Activated naive CD8-positive, alpha-beta T cell treated with anti-CD3 and anti-CD28 coated beads, Interleukin-2, amount 10 ng/mL, durations not matched to agents 7 days and 5 days (primary cell): ENCODE measurements at regions not wholly inside any gene's neighbourhood (a gene's known extent, or its start where the extent isn't known, plus 50 kb on each side); places are given as distances from the start of the nearest gene placed in this dataset.

ENCODE experiments used
- ATAC-seq: fragments of 150-1000 bp; cut with Tn5 transposase; one replicate; pipeline ENCODE4 v1.10.0; 2021; ENCODE audit warnings: low read depth, moderate library complexity
- POLR2A ChIA-PET: fragments of 350-600 bp; sonication (Branson Sonifier 250); formaldehyde crosslinking; loops from one replicate; lab custom pipeline; 2021; ENCODE audit warnings: antibody characterized with exemption; lab: Charles Lee
- DNase-seq: peaks from one replicate; pipeline ENCODE4 v3.0.0; 2021
- H3K27ac Mint-ChIP-seq: one replicate; pipeline ENCODE4 v1.8.0; 2022; ENCODE audit warnings: mild to moderate bottlenecking, mixed read lengths
- H3K27me3 Mint-ChIP-seq: one replicate; pipeline ENCODE4 v1.8.0; 2022; ENCODE audit warnings: mild to moderate bottlenecking, moderate library complexity, mixed read lengths
- H3K36me3 Mint-ChIP-seq: one replicate; pipeline ENCODE4 v1.8.0; 2021; ENCODE audit warnings: mild to moderate bottlenecking, mixed read lengths
- H3K4me1 Mint-ChIP-seq: one replicate; pipeline ENCODE4 v1.8.0; 2021; ENCODE audit warnings: mixed read lengths
- H3K4me3 Mint-ChIP-seq: one replicate; pipeline ENCODE4 v1.8.0; 2022; ENCODE audit warnings: mild to moderate bottlenecking, moderate library complexity, mixed read lengths
- H3K9me3 Mint-ChIP-seq: one replicate; pipeline ENCODE4 v1.8.0; 2021; ENCODE audit warnings: mixed read lengths

- Mint-ChIP-seq H3K27me3 (peaks cover 13% of the 10 kb centered on the region), H3K27ac (no peak overlapping the region), H3K4me3 (no peak overlapping the region), H3K4me1 (peaks cover 2% of the 10 kb centered on the region), H3K9me3 (no peaks in the 10 kb centered on the region), H3K36me3 (peaks cover 2% of the 10 kb centered on the region)
- no peak for DNase-seq
- ATAC-seq: no peak
- POLR2A ChIA-PET: no interaction called here
Observed at GRCh38 chr1:8205771-8206170, 112.1 kb upstream of the SLC45A1 start.

- H3K4me3 Mint-ChIP-seq: no peak overlapping the region
- H3K36me3 Mint-ChIP-seq: no peaks in the 10 kb centered on the region
- DNase-seq (no peak), ATAC-seq (no peak)
- peaks cover 11% of the 10 kb centered on the region for H3K27me3 Mint-ChIP-seq
- no peak overlapping the region for H3K27ac Mint-ChIP-seq
- POLR2A ChIA-PET: interaction anchor here (0.6 to 0.9 kb wide), 3 partner anchors 10 to 55 kb away, joined by 3 to 4 read pairs (median 4); no protein-coding TSS in a partner anchor
- H3K9me3 Mint-ChIP-seq: no peaks in the 10 kb centered on the region
- no peaks in the 10 kb centered on the region for H3K4me1 Mint-ChIP-seq
Observed at GRCh38 chr1:8204826-8205225, 113.1 kb upstream of the SLC45A1 start.

GRCh38 chr1:8203551-8203950 lies 114.4 kb upstream of the SLC45A1 start:
- ATAC-seq: no peak
- Mint-ChIP-seq H3K27ac (no peak overlapping the region), H3K4me1 (peaks cover 1% of the 10 kb centered on the region), H3K9me3 (no peaks in the 10 kb centered on the region), H3K27me3 (peaks cover 9% of the 10 kb centered on the region), H3K4me3 (no peak overlapping the region), H3K36me3 (no peaks in the 10 kb centered on the region)
- no peak for DNase-seq
- POLR2A ChIA-PET: no interaction called here

- Mint-ChIP-seq H3K27me3 (peaks cover 9% of the 10 kb centered on the region), H3K27ac (no peak overlapping the region), H3K4me3 (no peak overlapping the region), H3K4me1 (peaks cover 2% of the 10 kb centered on the region), H3K36me3 (no peaks in the 10 kb centered on the region), H3K9me3 (no peaks in the 10 kb centered on the region)
- DNase-seq: no peak
- POLR2A ChIA-PET: no interaction called here
- no peak for ATAC-seq
Observed at GRCh38 chr1:8203056-8203455, 114.9 kb upstream of the SLC45A1 start.

- Mint-ChIP-seq H3K4me1 (peaks cover 2% of the 10 kb centered on the region), H3K27me3 (peaks cover 9% of the 10 kb centered on the region), H3K4me3 (no peak overlapping the region), H3K36me3 (no peaks in the 10 kb centered on the region), H3K27ac (no peak overlapping the region), H3K9me3 (no peaks in the 10 kb centered on the region)
- POLR2A ChIA-PET: no interaction called here
- ATAC-seq (no peak), DNase-seq (no peak)
Observed at GRCh38 chr1:8202182-8202905, 115.6 kb upstream of the SLC45A1 start.

GRCh38 chr1:8201331-8201861 lies 116.5 kb upstream of the SLC45A1 start:
- Mint-ChIP-seq H3K36me3 (no peaks in the 10 kb centered on the region), H3K27me3 (peaks cover 16% of the 10 kb centered on the region), H3K27ac (no peak overlapping the region), H3K4me3 (no peak overlapping the region), H3K4me1 (peaks cover 2% of the 10 kb centered on the region), H3K9me3 (no peaks in the 10 kb centered on the region)
- no peak for ATAC-seq
- POLR2A ChIA-PET: interaction anchor here (0.6 kb wide), 1 partner anchor 38 kb away, joined by 3 read pairs; no protein-coding TSS in a partner anchor
- no peak for DNase-seq

GRCh38 chr1:8200317-8201115 lies 117.4 kb upstream of the SLC45A1 start:
- Mint-ChIP-seq H3K27ac (peak overlapping the region; percentile 34), H3K4me1 (peaks cover 2% of the 10 kb centered on the region), H3K36me3 (no peaks in the 10 kb centered on the region), H3K9me3 (no peaks in the 10 kb centered on the region), H3K27me3 (peaks cover 18% of the 10 kb centered on the region), H3K4me3 (no peak overlapping the region)
- ATAC-seq: no peak
- no peak for DNase-seq
- POLR2A ChIA-PET: interaction anchor here (0.7 kb wide), 1 partner anchor 37 kb away, joined by 3 read pairs; no protein-coding TSS in a partner anchor

GRCh38 chr1:8198522-8198921 lies 119.4 kb upstream of the SLC45A1 start:
- peaks cover 21% of the 10 kb centered on the region for H3K27me3 Mint-ChIP-seq
- H3K27ac Mint-ChIP-seq: no peak overlapping the region
- H3K36me3 Mint-ChIP-seq: no peaks in the 10 kb centered on the region
- H3K4me1 Mint-ChIP-seq: peaks cover 2% of the 10 kb centered on the region
- POLR2A ChIA-PET: no interaction called here
- ATAC-seq (no peak), DNase-seq (no peak)
- H3K4me3 Mint-ChIP-seq: no peak overlapping the region
- H3K9me3 Mint-ChIP-seq: no peaks in the 10 kb centered on the region

- POLR2A ChIA-PET: no interaction called here
- DNase-seq (no peak), ATAC-seq (no peak)
- Mint-ChIP-seq H3K4me1 (peaks cover 2% of the 10 kb centered on the region), H3K9me3 (no peaks in the 10 kb centered on the region), H3K36me3 (no peaks in the 10 kb centered on the region), H3K4me3 (no peak overlapping the region), H3K27ac (no peak overlapping the region), H3K27me3 (peaks cover 21% of the 10 kb centered on the region)
Observed at GRCh38 chr1:8197493-8198282, 120.2 kb upstream of the SLC45A1 start.

GRCh38 chr1:8194481-8195227 lies 123.3 kb upstream of the SLC45A1 start:
- POLR2A ChIA-PET: no interaction called here
- peaks cover 12% of the 10 kb centered on the region for H3K27me3 Mint-ChIP-seq
- no peaks in the 10 kb centered on the region for H3K36me3 Mint-ChIP-seq
- peaks cover 2% of the 10 kb centered on the region for H3K4me1 Mint-ChIP-seq
- DNase-seq (no peak), ATAC-seq (no peak)
- no peak overlapping the region for H3K27ac Mint-ChIP-seq
- H3K4me3 Mint-ChIP-seq: no peak overlapping the region
- H3K9me3 Mint-ChIP-seq: no peaks in the 10 kb centered on the region

- DNase-seq (no peak), ATAC-seq (no peak)
- Mint-ChIP-seq H3K4me3 (no peak overlapping the region), H3K36me3 (no peaks in the 10 kb centered on the region), H3K9me3 (no peaks in the 10 kb centered on the region), H3K4me1 (peaks cover 2% of the 10 kb centered on the region), H3K27ac (no peak overlapping the region), H3K27me3 (peaks cover 12% of the 10 kb centered on the region)
- POLR2A ChIA-PET: no interaction called here
Observed at GRCh38 chr1:8193840-8194406, 124.0 kb upstream of the SLC45A1 start.

GRCh38 chr1:8191474-8191873 lies 126.4 kb upstream of the SLC45A1 start:
- ATAC-seq (no peak), DNase-seq (no peak)
- H3K27ac Mint-ChIP-seq: no peak overlapping the region
- no peaks in the 10 kb centered on the region for H3K36me3 Mint-ChIP-seq
- no peaks in the 10 kb centered on the region for H3K9me3 Mint-ChIP-seq
- H3K4me3 Mint-ChIP-seq: no peak overlapping the region
- no peaks in the 10 kb centered on the region for H3K4me1 Mint-ChIP-seq
- peaks cover 6% of the 10 kb centered on the region for H3K27me3 Mint-ChIP-seq
- POLR2A ChIA-PET: no interaction called here
